ENCODE measurements at regions not wholly inside any gene's neighbourhood (a gene's known extent, or its start where the extent isn't known, plus 50 kb on each side); places are given as distances from the start of the nearest gene placed in this dataset.
"Not testable (repeated sequence)": the region's sequence is repeated elsewhere in the genome, so short reads cannot be mapped to it uniquely, and the experiment has no call there.

- DNase-seq (ENCODE audit: low read depth): no peak
Observed at GRCh38 chr6:141580131-141580530, 552.6 kb upstream of the GJE1 start.

DNA sequence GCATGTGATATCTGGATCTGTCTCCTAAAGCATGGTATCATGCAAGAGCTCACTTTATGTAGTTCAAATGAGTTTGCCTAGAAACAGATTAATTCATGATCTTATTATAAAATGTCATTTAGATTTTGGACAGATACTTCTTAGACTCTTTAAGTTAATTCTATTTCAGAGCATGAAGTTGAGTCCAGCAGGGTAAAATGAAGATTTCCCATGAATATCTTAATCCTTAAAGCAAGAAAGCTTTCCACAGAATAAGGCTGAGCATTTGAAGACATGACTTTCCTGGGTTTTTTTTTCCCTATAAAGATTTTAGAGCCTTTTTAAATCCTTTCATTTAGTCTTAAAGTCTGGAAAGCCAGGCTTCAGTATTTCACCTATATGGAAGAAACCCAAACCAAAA is 556.0 kb upstream of the GJE1 start:
- no peak for DNase-seq (ENCODE audit: low read depth)

DNA sequence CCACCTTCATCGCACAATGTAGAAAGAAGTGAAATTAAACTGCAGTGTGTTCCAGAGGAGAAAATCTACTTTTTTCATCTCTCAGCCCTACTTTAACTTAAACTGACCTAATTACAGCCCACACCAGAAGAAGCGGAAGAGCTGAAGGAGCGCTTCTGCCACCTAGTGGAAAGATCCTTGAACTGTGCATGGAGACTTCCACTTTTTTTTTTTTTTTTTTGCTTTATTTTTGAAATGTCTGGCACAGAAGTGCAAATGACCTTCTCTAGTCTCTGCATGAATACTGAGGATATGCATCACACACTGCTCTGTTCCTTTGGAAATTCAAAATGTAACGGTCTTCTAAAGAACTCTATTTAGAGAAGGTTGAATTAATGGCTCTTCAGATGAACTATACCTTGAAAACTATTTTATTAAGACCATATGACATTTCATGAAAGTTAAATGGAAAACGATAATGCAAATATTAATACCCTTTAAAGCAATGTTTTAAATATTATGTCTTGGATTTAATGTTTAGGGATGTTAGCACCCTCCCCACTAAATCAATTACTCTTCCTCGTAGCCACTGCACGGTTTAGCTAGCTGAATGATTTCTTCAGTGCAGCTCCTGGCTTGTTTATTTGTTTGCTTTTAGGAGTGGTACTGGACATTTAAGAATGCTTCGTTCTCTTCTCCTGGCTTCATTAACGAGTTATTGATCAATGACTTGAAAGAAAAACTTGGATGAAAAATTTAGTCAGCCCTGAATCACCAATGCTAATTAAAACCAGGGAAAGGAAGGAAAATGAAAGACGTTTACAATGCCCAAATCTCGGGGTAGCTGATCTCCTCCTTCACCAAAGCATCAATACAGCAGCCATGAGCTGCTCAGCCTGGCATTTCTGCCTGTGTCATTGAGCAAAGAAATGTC is 569.6 kb upstream of the GJE1 start:
- DNase-seq (ENCODE audit: low read depth): peak; percentile 93

DNA sequence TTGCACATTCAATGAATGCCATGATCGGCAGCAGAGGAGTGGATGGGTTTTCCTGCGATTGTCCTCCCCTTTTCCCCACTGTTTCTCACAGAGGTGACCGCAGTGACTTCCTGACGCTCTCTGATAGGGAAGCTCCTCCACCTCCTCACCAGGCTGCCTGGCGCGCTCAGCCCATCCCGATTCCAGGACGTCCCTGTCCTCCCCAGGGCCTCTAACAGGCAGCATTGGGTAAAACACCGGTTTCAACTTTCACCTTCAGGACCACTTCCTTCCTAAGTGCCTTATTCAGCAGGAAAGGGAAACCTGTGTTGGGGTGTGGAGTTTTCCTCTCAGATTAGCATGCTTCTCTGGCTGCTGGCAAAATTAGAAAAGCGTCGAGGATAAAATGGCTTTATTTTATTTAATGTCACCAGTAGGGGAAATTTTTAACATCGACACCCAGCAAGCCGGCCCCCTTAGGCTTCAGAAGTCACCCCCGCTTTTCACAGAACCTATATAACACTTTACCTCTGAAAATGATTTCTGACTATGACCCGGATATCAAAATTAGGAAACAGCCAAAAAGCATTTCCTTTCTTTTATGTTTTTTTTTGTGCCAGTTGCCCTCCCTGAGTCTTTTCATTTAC is 570.4 kb upstream of the GJE1 start:
- DNase-seq (ENCODE audit: low read depth): no peak

- DNase-seq (ENCODE audit: low read depth): no peak
Observed at GRCh38 chr6:141561154-141561553, 571.6 kb upstream of the GJE1 start.

GRCh38 chr6:141552463-141552862 is 580.3 kb upstream of the GJE1 start:
- peak; percentile 60 for DNase-seq (ENCODE audit: low read depth)

- no peak for DNase-seq (ENCODE audit: low read depth)
Observed at GRCh38 chr6:141552031-141552430, 580.7 kb upstream of the GJE1 start.

DNA sequence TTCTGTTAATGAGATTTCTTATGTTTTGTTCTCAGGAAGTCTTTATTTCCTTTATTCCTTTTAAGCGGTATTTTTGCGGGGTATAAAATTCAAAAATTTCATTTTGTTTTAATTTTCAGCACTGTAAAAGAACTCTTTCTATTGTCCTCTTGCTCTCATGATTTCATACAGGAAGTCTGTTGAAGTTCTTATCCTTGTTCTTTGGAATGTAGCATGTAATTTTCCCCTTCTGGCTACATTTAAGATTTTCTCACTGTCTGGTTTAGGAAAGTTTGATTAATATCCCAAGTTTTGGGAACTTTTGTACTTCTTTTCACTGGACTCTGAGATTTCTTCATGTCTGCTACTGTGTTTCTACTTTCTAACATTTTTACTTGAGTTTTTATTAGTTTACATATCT is 581.4 kb upstream of the GJE1 start:
- DNase-seq (ENCODE audit: low read depth): no peak

- no peak for DNase-seq (ENCODE audit: low read depth)
Observed at GRCh38 chr6:141550471-141550870, 582.3 kb upstream of the GJE1 start.

GRCh38 chr6:141548966-141549365 is 583.8 kb upstream of the GJE1 start:
- DNase-seq (ENCODE audit: low read depth): peak; percentile 37

DNA sequence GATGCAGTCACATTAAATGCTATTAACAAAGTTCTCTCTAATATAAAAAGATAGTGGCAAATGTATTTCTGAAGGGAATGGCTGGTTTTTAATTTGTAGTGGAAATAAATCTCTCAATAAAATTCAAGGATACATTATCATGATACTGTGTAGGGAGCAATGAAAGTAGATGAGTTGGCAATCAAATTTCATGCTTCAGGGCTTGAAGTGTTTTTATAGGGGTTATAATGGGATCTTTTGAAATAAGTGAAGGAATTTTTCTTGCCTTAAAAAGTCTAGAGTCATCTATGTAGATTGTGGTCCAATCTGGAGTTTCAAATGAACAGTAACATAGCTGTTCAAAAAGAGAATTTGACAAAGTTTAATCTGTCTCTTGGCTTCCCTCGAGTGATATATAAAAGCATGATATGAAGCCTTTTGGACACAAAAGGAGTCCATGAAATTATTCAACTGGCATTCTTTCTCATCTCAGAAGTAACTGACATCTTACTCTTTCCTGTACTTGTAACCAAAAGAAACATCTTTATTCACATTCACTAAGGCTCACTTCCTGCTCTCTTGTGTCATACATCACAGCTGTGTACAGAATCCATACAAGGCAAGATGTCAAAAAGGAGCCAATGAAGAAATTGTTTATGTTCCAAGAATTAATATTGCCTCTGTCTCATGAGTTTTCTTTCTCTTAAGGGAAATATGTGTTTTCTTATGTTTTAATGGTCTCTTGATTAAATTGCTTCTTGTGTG is 591.0 kb upstream of the GJE1 start:
- no peak for DNase-seq (ENCODE audit: low read depth)

GRCh38 chr6:141540207-141540606 is 592.5 kb upstream of the GJE1 start:
- DNase-seq (ENCODE audit: low read depth): no peak

- DNase-seq (ENCODE audit: low read depth): no peak
Observed at GRCh38 chr6:141539617-141540016, 593.1 kb upstream of the GJE1 start.

- DNase-seq (ENCODE audit: low read depth): no peak
Observed at GRCh38 chr6:141532211-141532610, 600.5 kb upstream of the GJE1 start.

DNA sequence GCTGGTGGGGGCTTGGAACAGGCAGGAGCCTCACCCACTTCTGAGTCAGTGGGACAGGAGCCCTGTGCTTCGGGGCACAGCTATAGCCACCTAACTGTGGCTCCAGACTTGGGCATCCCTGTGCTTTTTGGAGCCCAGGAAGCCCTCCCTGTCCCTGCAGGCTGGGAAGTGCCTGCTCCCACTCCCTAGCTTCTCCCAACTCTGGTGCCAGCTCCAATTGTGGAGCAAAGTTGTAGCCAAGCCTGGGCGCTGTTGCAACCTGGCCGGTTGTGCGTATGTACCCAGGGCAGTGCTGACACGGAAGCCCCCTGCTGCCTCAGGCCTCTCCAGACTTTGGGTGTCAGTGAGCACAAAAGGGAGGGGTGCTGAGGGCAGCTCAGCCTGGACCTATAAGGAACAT is 601.7 kb upstream of the GJE1 start:
- no peak for DNase-seq (ENCODE audit: low read depth)

- no peak for DNase-seq (ENCODE audit: low read depth)
Observed at GRCh38 chr6:141528596-141528995, 604.1 kb upstream of the GJE1 start.

- no peak for DNase-seq (ENCODE audit: low read depth)
Observed at GRCh38 chr6:141526985-141527384, 605.7 kb upstream of the GJE1 start.

GRCh38 chr6:141521440-141521839 is 611.3 kb upstream of the GJE1 start:
- no peak for DNase-seq (ENCODE audit: low read depth)

DNA sequence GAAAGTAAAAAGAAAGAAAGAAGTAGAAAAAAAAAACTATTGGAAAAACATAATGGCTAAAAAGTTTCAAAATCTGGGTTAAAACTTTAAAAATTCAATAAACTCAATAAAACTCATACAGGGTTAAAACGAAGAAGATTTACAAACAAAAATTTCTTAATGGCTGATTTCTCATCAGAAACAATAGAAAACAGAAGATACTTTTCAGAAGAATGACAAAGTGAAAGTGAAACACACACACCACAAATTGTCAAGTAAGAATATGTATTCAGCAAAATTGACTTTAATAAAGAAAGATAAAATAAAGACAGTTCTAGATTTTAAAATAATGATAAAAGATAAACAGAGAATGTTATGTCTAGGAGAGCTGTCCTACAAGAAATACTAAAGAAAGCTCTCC is 618.9 kb upstream of the GJE1 start:
- no peak for DNase-seq (ENCODE audit: low read depth)

DNA sequence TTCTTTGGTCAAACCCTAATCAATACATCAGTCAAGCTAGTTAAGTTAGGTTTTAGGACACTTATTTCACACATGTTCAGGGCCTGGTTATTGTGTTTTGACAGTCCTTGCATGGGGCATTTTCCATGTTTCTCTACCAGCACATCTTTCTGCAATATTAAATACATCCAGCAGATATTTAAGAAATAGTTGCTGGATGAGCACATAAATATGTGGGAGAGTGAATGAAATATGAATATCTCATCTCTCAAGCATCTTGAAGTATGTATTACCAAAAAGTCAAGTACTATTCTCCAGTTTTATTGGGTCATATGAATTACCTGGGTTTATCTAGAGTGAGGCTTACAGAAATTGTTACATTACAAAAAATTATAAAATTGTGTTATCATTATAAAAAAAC is 621.9 kb upstream of the GJE1 start:
- no peak for DNase-seq (ENCODE audit: low read depth)

- DNase-seq (ENCODE audit: low read depth): not testable (repeated sequence)
Observed at GRCh38 chr6:141506062-141506461, 626.7 kb upstream of the GJE1 start.

- DNase-seq (ENCODE audit: low read depth): not testable (repeated sequence)
Observed at GRCh38 chr6:141504318-141504717, 628.4 kb upstream of the GJE1 start.

DNA sequence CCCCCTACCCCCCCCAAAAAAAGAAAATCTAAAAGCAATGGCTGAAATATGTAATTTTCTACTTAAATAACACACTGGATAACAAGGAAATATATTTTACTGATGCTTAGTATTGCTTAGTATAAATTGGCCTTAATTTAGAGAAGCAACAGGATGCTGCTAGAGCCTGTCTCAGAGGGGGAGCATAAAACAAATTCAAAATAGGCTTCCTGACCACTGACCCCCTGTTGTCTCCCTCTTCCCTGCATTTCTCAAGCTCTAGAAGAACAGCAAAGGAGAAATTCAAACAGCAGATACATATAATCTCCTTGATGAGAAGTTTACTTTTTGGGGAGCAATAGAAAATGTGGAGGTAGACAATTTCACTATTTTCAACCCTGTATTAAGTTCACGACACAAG is 631.1 kb upstream of the GJE1 start:
- no peak for DNase-seq (ENCODE audit: low read depth)
